Thyroid gland (tissue), 4 donors: ENCODE measurements at regions not wholly inside any gene's neighbourhood (a gene's known extent, or its start where the extent isn't known, plus 50 kb on each side); places are given as distances from the start of the nearest gene placed in this dataset.

Source experiments
- CTCF ChIP-seq, 6 experiments: fragments of 200-600 bp in 3 of 6; fragments of 450-650 bp in 3 of 6; sonication (generic) in 3 of 6; IDR thresholded peaks; one replicate each; pipeline ENCODE4 v1.5.1; 2016 to 2019; ENCODE audit warnings: antibody characterized with exemption in 6 of 6, mild to moderate bottlenecking in 2 of 6, inconsistent platforms in 1 of 6, moderate library complexity in 1 of 6
- POLR2A ChIP-seq, 2 donors: fragments of 450-650 bp; IDR thresholded peaks; one replicate each; pipeline ENCODE4 v1.6.1; 2017; ENCODE audit warnings: antibody characterized with exemption in 2 of 2, mild to moderate bottlenecking in 2 of 2, moderate library complexity in 1 of 2

- no peak for TF ChIP-seq CTCF (IDR thresholded peaks at IDR 0.05)
- no peak for TF ChIP-seq POLR2A (IDR thresholded peaks at IDR 0.05)
Measured at GRCh38 chr9:18040327-18040726, 433.6 kb upstream of the ADAMTSL1 start.
